Ectodermal cell (in vitro differentiated cells): ENCODE measurements at regions not wholly inside any gene's neighbourhood (a gene's known extent, or its start where the extent isn't known, plus 50 kb on each side); places are given as distances from the start of the nearest gene placed in this dataset.
"Not testable (repeated sequence)": the region's sequence is repeated elsewhere in the genome, so short reads cannot be mapped to it uniquely, and the experiment has no call there.

Experiments used
- H3K27ac ChIP-seq: 2 replicates; pipeline ENCODE4 v1.7.0; 2013; ENCODE audit warnings: mild to moderate bottlenecking, low read depth, low read length; ENCODE audit not compliant: insufficient read depth, poor library complexity, severe bottlenecking
- H3K27me3 ChIP-seq: 2 replicates; pipeline ENCODE4 v1.7.0; 2013; ENCODE audit warnings: mild to moderate bottlenecking, low read length; ENCODE audit not compliant: insufficient read depth, control insufficient read depth, poor library complexity, severe bottlenecking
- H3K36me3 ChIP-seq: one replicate; pipeline ENCODE4 v1.7.0; 2013; ENCODE audit warnings: low read length; ENCODE audit not compliant: control insufficient read depth, insufficient read depth
- H3K4me1 ChIP-seq: one replicate; pipeline ENCODE4 v1.7.0; 2013; ENCODE audit warnings: low read length; ENCODE audit not compliant: control insufficient read depth, insufficient read depth
- H3K4me3 ChIP-seq: 2 replicates; pipeline ENCODE4 v1.7.0; 2013; ENCODE audit warnings: low read depth, low read length, control low read depth; ENCODE audit not compliant: insufficient read depth
- H3K9me3 ChIP-seq: 2 replicates; pipeline ENCODE4 v1.7.0; 2013; ENCODE audit warnings: mild to moderate bottlenecking, low read length, moderate library complexity; ENCODE audit not compliant: control insufficient read depth
- WGBS, 2 experiments: methylation state at CpG; one replicate each; pipeline ENCODE4 v1.1.7; 2013; ENCODE audit warnings: missing lambda C conversion rate in 2 of 2; 5-methylcytosine and 5-hydroxymethylcytosine counted together

- WGBS, 2 experiments: 95 to 96% methylated on average over 13 of the region's 13 CpGs
- H3K27me3 ChIP-seq: no peaks in the 10 kb centered on the region
Measured at GRCh38 chr14:48193893-48194292, 518.5 kb upstream of the MDGA2 start.

GRCh38 chr14:48149624-48150023 is 474.2 kb upstream of the MDGA2 start:
- H3K36me3 ChIP-seq, H3K4me1 ChIP-seq, H3K4me3 ChIP-seq, H3K27ac ChIP-seq, H3K9me3 ChIP-seq, H3K27me3 ChIP-seq: not testable (repeated sequence)
- WGBS, 2 experiments: 80 to 88% methylated on average over 1 of the region's 1 CpG

More at GRCh38 chr14:48193893-48194292, 518.5 kb upstream of the MDGA2 start:
- no peaks in the 10 kb centered on the region for H3K36me3 ChIP-seq
- no peak overlapping the region for H3K4me3 ChIP-seq
- no peaks in the 10 kb centered on the region for H3K4me1 ChIP-seq
- no peaks in the 10 kb centered on the region for H3K9me3 ChIP-seq
- H3K27ac ChIP-seq: no peak overlapping the region

- no peaks in the 10 kb centered on the region for H3K36me3 ChIP-seq
- no peaks in the 10 kb centered on the region for H3K9me3 ChIP-seq
- no peaks in the 10 kb centered on the region for H3K27me3 ChIP-seq
- no peak overlapping the region for H3K27ac ChIP-seq
- no peaks in the 10 kb centered on the region for H3K4me1 ChIP-seq
- WGBS, 2 experiments: 97 to 99% methylated on average over 3 of the region's 3 CpGs
- no peak overlapping the region for H3K4me3 ChIP-seq
Measured at GRCh38 chr14:48140804-48141203, 465.4 kb upstream of the MDGA2 start.

DNA sequence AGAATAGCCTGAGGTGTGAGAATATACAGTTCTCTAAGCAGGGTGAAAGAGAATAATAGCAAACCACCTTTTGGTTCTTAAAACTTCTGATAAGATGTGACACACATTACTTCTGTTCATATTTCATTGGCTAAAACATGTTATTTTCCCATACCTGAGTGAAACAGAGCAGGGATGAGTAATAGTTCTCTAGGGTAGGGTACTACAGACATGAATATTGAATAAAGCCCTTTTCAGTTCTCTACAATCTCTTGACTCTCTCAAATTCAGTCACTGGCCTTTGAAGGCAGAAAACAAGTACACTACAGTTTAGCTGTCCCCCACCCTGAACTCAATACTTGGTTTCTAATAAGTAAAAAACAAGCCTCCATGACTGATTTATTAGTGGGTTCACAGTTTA is 454.1 kb upstream of the MDGA2 start:
- Histone ChIP-seq H3K27me3 (no peaks in the 10 kb centered on the region), H3K36me3 (no peaks in the 10 kb centered on the region), H3K27ac (no peak overlapping the region), H3K4me1 (peaks cover 3% of the 10 kb centered on the region), H3K4me3 (no peak overlapping the region), H3K9me3 (no peaks in the 10 kb centered on the region)

DNA sequence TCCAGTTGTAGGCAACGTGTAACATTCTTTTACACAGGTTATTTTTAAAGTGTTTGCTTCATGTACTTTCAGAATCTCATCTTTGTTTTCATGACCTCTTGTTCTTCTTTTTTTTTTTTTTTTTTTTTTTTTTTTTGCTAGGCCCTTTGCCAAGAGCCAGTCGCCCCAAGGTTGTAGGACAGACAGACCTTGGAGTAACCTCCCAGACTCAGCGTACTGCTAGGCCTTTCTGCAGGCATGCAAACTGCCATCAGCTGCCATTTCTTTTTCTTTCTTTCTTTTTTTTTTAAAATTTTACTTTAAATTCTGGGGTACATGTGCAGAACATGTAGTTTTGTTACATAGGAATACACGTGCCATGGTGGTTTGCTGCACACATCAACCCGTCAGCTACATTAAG is 452.3 kb upstream of the MDGA2 start:
- Histone ChIP-seq H3K4me1 (peaks cover 3% of the 10 kb centered on the region), H3K9me3 (no peaks in the 10 kb centered on the region), H3K4me3 (no peak overlapping the region), H3K36me3 (no peaks in the 10 kb centered on the region), H3K27me3 (no peaks in the 10 kb centered on the region), H3K27ac (no peak overlapping the region)
- WGBS, 2 experiments: 85 to 88% methylated on average over 4 to 5 of the region's 5 CpGs

- H3K27me3 ChIP-seq: no peaks in the 10 kb centered on the region
- H3K4me1 ChIP-seq: peaks cover 3% of the 10 kb centered on the region
Measured at GRCh38 chr14:48125654-48126053, 450.2 kb upstream of the MDGA2 start.

GRCh38 chr14:48113713-48114112 is 438.3 kb upstream of the MDGA2 start:
- Histone ChIP-seq H3K27me3 (no peaks in the 10 kb centered on the region), H3K4me3 (no peak overlapping the region), H3K9me3 (no peaks in the 10 kb centered on the region), H3K27ac (no peak overlapping the region), H3K4me1 (no peaks in the 10 kb centered on the region), H3K36me3 (no peaks in the 10 kb centered on the region)
- WGBS, 2 experiments: 83 to 93% methylated on average over 3 of the region's 6 CpGs

More at GRCh38 chr14:48125654-48126053, 450.2 kb upstream of the MDGA2 start:
- Histone ChIP-seq H3K36me3 (no peaks in the 10 kb centered on the region), H3K9me3 (no peaks in the 10 kb centered on the region), H3K27ac (no peak overlapping the region), H3K4me3 (no peak overlapping the region)
- WGBS, 2 experiments: 54 to 56% methylated on average over 4 of the region's 4 CpGs

GRCh38 chr14:48111151-48111550 is 435.7 kb upstream of the MDGA2 start:
- no peaks in the 10 kb centered on the region for H3K4me1 ChIP-seq
- H3K4me3 ChIP-seq: no peak overlapping the region
- no peaks in the 10 kb centered on the region for H3K27me3 ChIP-seq
- WGBS, 2 experiments: 98% methylated on average over 3 of the region's 3 CpGs
- no peaks in the 10 kb centered on the region for H3K36me3 ChIP-seq
- no peak overlapping the region for H3K27ac ChIP-seq
- no peaks in the 10 kb centered on the region for H3K9me3 ChIP-seq

DNA sequence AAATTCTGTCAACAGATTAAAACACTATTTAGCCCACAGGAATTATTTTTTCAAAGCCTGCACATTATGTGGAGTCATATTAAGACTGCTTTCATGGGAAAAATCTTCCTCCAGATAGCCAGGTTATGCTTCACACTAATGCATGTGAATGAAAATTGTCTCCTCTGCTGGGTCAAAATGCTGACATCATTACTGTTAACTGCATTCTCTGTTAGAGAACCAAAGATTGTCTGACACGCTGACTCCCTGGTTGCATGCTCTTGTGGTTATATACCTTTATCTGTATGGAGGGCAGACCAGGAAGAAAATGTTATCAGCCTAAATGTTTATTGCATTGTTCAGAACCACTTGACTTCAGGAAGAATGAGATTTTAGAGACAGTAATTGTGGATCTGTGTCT is 432.2 kb upstream of the MDGA2 start:
- no peaks in the 10 kb centered on the region for H3K4me1 ChIP-seq
- WGBS, 2 experiments: 90 to 100% methylated on average over 1 of the region's 1 CpG
- H3K4me3 ChIP-seq: no peak overlapping the region
- H3K9me3 ChIP-seq: no peaks in the 10 kb centered on the region
- no peaks in the 10 kb centered on the region for H3K36me3 ChIP-seq
- H3K27ac ChIP-seq: no peak overlapping the region
- H3K27me3 ChIP-seq: no peaks in the 10 kb centered on the region

DNA sequence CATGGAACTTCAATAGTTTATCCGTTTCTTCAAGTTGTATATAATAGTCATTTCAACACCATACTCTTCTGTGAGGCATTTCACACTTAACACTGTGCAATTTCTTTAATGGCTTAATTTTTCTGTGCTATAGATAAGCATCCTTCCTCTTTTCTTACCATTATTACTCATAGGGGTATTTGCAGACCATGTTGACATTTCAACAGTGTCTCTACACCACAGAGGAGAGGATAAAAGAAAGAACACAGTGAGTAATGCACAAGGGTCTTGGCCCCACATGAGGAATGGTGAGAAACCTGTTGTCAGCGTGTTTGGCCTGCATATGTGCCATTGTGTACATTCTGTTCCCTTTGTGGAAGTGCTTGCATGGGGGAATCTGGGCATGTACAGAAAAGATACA is 421.5 kb upstream of the MDGA2 start:
- H3K4me3 ChIP-seq: no peak overlapping the region
- H3K27ac ChIP-seq: no peak overlapping the region
- H3K4me1 ChIP-seq: no peaks in the 10 kb centered on the region
- no peaks in the 10 kb centered on the region for H3K36me3 ChIP-seq
- no peaks in the 10 kb centered on the region for H3K27me3 ChIP-seq
- 93 to 96% methylated on average over 2 of the region's 2 CpGs for WGBS, 2 experiments
- no peaks in the 10 kb centered on the region for H3K9me3 ChIP-seq

GRCh38 chr14:48086516-48086915 is 411.1 kb upstream of the MDGA2 start:
- no peaks in the 10 kb centered on the region for H3K4me1 ChIP-seq
- no peak overlapping the region for H3K27ac ChIP-seq
- H3K36me3 ChIP-seq: no peaks in the 10 kb centered on the region
- H3K4me3 ChIP-seq: no peak overlapping the region
- WGBS, 2 experiments: 87 to 91% methylated on average over 1 of the region's 1 CpG
- no peaks in the 10 kb centered on the region for H3K27me3 ChIP-seq
- H3K9me3 ChIP-seq: no peaks in the 10 kb centered on the region
